ENCODE measurements at regions not wholly inside any gene's neighbourhood (a gene's known extent, or its start where the extent isn't known, plus 50 kb on each side); places are given as distances from the start of the nearest gene placed in this dataset.

DNA sequence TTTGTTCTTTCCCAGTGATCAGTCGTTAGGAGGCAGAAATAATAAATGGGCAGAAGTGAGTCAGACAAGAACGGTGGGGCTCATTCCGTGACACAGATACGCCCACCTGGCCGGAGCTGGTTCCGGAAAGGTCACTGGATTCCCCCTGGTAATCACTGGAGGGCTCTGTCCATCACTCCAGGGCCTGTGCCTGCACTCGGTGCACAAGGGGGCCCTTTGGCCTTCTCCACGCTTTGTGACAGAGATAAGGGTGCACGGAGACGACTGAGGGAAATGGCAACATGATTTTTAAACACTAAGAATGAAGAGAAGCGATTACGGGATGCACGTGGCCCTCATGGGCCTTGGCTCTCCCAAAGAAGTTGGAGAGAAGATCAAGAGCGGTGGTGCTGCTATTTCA lies 84.4 kb downstream of the PTGR3 start:
- Histone ChIP-seq H3K9me3 (ENCODE audit: control insufficient read depth, insufficient read depth, low read length) (no peaks in the 10 kb centered on the region), H3K27ac (ENCODE audit: low read length) (no peak overlapping the region), H3K4me1 (ENCODE audit: control insufficient read depth, insufficient read depth, low read length) (peaks cover 3% of the 10 kb centered on the region), H3K4me3 (ENCODE audit: low read length) (no peak overlapping the region), H3K36me3 (ENCODE audit: control insufficient read depth, insufficient read depth, low read length) (no peaks in the 10 kb centered on the region), H3K27me3 (ENCODE audit: control insufficient read depth, insufficient read depth, low read length) (no peaks in the 10 kb centered on the region)
- Mint-ChIP-seq H3K9me3 (no peaks in the 10 kb centered on the region), H3K36me3 (no peaks in the 10 kb centered on the region), H3K27ac (no peak overlapping the region), H3K4me3 (no peak overlapping the region), H3K27me3 (ENCODE audit: low read depth in 2 of 2) (peaks cover 3 to 17% of the 10 kb centered on the region in 2 donors), H3K4me1 (peaks cover 14% of the 10 kb centered on the region in 2 donors)
- DNase-seq: no peak
- WGBS (ENCODE audit: insufficient coverage): 95% methylated on average over 14 of the region's 14 CpGs
- intact Hi-C loops (cut with micrococcal nuclease): no loop called here
- no peak for ATAC-seq
- TF ChIP-seq, protein P1, sequence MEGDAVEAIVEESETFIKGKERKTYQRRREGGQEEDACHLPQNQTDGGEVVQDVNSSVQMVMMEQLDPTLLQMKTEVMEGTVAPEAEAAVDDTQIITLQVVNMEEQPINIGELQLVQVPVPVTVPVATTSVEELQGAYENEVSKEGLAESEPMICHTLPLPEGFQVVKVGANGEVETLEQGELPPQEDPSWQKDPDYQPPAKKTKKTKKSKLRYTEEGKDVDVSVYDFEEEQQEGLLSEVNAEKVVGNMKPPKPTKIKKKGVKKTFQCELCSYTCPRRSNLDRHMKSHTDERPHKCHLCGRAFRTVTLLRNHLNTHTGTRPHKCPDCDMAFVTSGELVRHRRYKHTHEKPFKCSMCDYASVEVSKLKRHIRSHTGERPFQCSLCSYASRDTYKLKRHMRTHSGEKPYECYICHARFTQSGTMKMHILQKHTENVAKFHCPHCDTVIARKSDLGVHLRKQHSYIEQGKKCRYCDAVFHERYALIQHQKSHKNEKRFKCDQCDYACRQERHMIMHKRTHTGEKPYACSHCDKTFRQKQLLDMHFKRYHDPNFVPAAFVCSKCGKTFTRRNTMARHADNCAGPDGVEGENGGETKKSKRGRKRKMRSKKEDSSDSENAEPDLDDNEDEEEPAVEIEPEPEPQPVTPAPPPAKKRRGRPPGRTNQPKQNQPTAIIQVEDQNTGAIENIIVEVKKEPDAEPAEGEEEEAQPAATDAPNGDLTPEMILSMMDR (IDR thresholded peaks at IDR 0.05): no peak

DNA sequence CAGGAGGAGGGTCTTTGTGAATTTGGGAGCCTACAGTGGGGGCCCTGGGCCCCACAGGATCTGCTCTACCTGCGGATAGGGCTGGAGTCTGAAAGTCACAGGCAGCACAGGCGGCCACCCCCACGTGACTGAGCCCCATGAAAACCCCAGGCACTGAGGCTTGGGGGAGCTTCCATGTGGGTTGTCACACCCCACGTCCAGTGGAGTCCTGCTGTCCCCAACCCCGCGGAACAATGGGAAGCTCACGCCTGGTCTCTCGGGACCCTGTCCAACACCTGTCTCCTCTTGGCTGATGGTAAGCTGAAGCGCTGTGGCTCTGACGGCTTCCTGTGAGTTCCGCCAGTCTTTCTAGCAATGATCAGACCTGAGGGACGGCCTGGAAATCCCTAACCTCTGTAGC lies 85.8 kb downstream of the PTGR3 start:
- intact Hi-C loops (cut with micrococcal nuclease): no loop called here
- Histone ChIP-seq H3K4me1 (ENCODE audit: control insufficient read depth, insufficient read depth, low read length) (peaks cover 3% of the 10 kb centered on the region), H3K4me3 (ENCODE audit: low read length) (no peak overlapping the region), H3K9me3 (ENCODE audit: control insufficient read depth, insufficient read depth, low read length) (no peaks in the 10 kb centered on the region), H3K27ac (ENCODE audit: low read length) (no peak overlapping the region), H3K27me3 (ENCODE audit: control insufficient read depth, insufficient read depth, low read length) (no peaks in the 10 kb centered on the region), H3K36me3 (ENCODE audit: control insufficient read depth, insufficient read depth, low read length) (no peaks in the 10 kb centered on the region)
- Mint-ChIP-seq H3K9me3 (no peaks in the 10 kb centered on the region), H3K27ac (no peak overlapping the region), H3K27me3 (ENCODE audit: low read depth in 2 of 2) (peaks cover 5 to 23% of the 10 kb centered on the region in 2 donors), H3K36me3 (no peaks in the 10 kb centered on the region), H3K4me1 (peaks cover 14% of the 10 kb centered on the region in 2 donors), H3K4me3 (no peak overlapping the region)
- no peak for DNase-seq
- TF ChIP-seq, protein P1 (IDR thresholded peaks at IDR 0.05): no peak
- ATAC-seq: no peak
- 82% methylated on average over 12 of the region's 12 CpGs for WGBS (ENCODE audit: insufficient coverage)

DNA sequence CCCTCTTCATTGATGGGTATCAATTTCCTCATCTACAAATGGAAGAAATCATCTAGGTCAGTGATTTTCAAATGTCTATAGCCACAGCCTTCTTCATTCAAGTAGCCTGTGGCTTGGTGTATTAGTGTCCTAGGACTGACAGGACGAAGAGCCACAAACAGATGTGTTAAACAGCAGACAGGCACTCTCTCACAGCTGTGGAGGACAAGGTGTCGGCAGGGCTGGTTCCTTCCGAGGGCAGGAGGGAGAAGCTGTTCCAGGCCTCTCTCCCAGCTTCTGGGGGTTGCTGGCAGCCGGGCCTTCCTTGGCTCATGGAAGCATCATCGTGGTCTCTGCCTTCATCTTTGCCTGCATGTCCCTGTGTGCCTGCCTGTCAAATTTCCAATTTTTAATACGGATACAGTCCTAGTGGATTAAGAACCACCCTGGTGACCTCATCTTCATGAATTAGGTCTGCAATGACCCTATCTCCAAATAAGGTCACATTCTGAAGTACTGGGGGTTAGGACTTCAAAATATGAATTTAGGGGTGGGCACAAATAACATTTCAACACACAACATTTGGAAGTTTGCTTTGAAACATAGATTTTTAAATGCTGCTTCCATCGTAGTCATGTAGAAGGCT lies 86.5 kb downstream of the PTGR3 start:
- peaks cover 14% of the 10 kb centered on the region in 2 donors for H3K4me1 Mint-ChIP-seq
- H3K9me3 ChIP-seq (ENCODE audit: control insufficient read depth, insufficient read depth, low read length): no peaks in the 10 kb centered on the region
- no peak overlapping the region for H3K4me3 Mint-ChIP-seq
- no peaks in the 10 kb centered on the region for H3K36me3 Mint-ChIP-seq
- TF ChIP-seq, protein P1 (IDR thresholded peaks at IDR 0.05): no peak
- ATAC-seq (no peak), DNase-seq (no peak)
- no peaks in the 10 kb centered on the region for H3K9me3 Mint-ChIP-seq
- no peak overlapping the region for H3K27ac ChIP-seq (ENCODE audit: low read length)
- intact Hi-C loops (cut with micrococcal nuclease): no loop called here
- H3K36me3 ChIP-seq (ENCODE audit: control insufficient read depth, insufficient read depth, low read length): no peaks in the 10 kb centered on the region
- 91% methylated on average over 7 of the region's 7 CpGs for whole genome bisulfite sequencing (ENCODE audit: insufficient coverage)
- H3K27me3 ChIP-seq (ENCODE audit: control insufficient read depth, insufficient read depth, low read length): no peaks in the 10 kb centered on the region
- no peak overlapping the region for H3K4me3 ChIP-seq (ENCODE audit: low read length)
- peaks cover 5 to 25% of the 10 kb centered on the region in 2 donors for H3K27me3 Mint-ChIP-seq (ENCODE audit: low read depth in 2 of 2)
- peaks cover 3% of the 10 kb centered on the region for H3K4me1 ChIP-seq (ENCODE audit: control insufficient read depth, insufficient read depth, low read length)
- H3K27ac Mint-ChIP-seq: no peak overlapping the region

DNA sequence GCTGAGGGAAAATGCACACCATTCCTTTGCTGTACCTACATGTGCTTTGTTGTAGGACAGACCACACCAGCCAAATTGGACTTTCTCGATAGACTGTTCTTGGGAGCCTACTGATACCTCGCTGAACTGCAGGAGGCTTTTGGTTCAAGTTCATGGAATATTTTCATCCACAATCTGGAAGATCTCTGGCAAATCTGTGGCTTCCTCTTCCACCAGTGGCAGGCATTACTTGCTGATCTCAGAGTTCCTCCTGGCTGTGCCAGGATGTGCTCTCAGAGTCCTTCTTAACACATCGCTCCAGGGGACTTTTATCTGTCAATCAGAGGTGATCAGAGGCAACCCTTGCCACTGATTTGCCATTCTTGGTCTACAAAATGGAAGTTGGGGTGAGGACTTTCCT lies 87.7 kb downstream of the PTGR3 start:
- Histone ChIP-seq H3K36me3 (ENCODE audit: control insufficient read depth, insufficient read depth, low read length) (no peaks in the 10 kb centered on the region), H3K27ac (ENCODE audit: low read length) (no peak overlapping the region), H3K27me3 (ENCODE audit: control insufficient read depth, insufficient read depth, low read length) (no peaks in the 10 kb centered on the region), H3K4me3 (ENCODE audit: low read length) (no peak overlapping the region), H3K9me3 (ENCODE audit: control insufficient read depth, insufficient read depth, low read length) (no peaks in the 10 kb centered on the region), H3K4me1 (ENCODE audit: control insufficient read depth, insufficient read depth, low read length) (peaks cover 3% of the 10 kb centered on the region)
- Mint-ChIP-seq H3K27me3 (ENCODE audit: low read depth in 2 of 2) (peaks cover 5 to 28% of the 10 kb centered on the region in 2 donors), H3K4me3 (no peak overlapping the region), H3K9me3 (no peaks in the 10 kb centered on the region), H3K27ac (no peak overlapping the region), H3K36me3 (no peaks in the 10 kb centered on the region), H3K4me1 (peaks cover 5% of the 10 kb centered on the region in 2 donors)
- ATAC-seq (no peak), DNase-seq (no peak)
- WGBS (ENCODE audit: insufficient coverage): 86% methylated on average over 3 of the region's 3 CpGs
- TF ChIP-seq, protein P1 (IDR thresholded peaks at IDR 0.05): no peak
- intact Hi-C loops (cut with micrococcal nuclease): no loop called here

All from natural killer cell (primary cell).